Peyer's patch (tissue), 4 donors: ENCODE measurements at regions not wholly inside any gene's neighbourhood (a gene's known extent, or its start where the extent isn't known, plus 50 kb on each side); places are given as distances from the start of the nearest gene placed in this dataset.

ENCODE experiments used
- POLR2A ChIP-seq, 2 donors: fragments of 450-650 bp; IDR thresholded peaks; one replicate each; pipeline ENCODE4 v1.5.1; 2017; ENCODE audit warnings: antibody characterized with exemption in 2 of 2, mild to moderate bottlenecking in 2 of 2, moderate library complexity in 2 of 2
- TF ChIP-seq, protein P1 (sequence below), 6 experiments: fragments of 450-650 bp in 4 of 6; fragments of 200-600 bp in 2 of 6; sonication (generic) in 1 of 6; IDR thresholded peaks; one replicate each; pipeline ENCODE4 v1.5.1; 2017 to 2019; ENCODE audit warnings: antibody characterized with exemption in 6 of 6, mild to moderate bottlenecking in 3 of 6, moderate library complexity in 1 of 6

DNA sequence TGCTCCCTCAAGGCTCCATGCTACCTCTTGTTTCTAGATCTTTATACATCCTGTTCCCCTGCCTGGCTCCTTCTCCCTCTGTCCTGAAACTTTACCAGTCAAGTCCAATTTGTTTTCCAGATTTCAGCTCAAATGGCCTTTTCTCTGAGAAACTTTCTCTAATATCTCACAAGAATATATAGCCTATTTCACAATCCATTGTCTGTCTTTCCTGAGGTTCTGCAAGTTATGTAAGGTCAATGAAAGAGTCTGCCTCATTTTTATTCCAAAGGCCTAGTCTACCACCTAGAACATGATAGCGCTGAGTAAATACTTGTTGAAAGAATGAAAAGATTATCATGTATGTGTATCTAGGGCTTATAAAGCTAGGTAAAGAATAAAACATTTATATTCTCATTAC lies 348.8 kb downstream of the SPRY2 start:
- TF ChIP-seq, protein P1, sequence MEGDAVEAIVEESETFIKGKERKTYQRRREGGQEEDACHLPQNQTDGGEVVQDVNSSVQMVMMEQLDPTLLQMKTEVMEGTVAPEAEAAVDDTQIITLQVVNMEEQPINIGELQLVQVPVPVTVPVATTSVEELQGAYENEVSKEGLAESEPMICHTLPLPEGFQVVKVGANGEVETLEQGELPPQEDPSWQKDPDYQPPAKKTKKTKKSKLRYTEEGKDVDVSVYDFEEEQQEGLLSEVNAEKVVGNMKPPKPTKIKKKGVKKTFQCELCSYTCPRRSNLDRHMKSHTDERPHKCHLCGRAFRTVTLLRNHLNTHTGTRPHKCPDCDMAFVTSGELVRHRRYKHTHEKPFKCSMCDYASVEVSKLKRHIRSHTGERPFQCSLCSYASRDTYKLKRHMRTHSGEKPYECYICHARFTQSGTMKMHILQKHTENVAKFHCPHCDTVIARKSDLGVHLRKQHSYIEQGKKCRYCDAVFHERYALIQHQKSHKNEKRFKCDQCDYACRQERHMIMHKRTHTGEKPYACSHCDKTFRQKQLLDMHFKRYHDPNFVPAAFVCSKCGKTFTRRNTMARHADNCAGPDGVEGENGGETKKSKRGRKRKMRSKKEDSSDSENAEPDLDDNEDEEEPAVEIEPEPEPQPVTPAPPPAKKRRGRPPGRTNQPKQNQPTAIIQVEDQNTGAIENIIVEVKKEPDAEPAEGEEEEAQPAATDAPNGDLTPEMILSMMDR (IDR thresholded peaks at IDR 0.05) = no peak
- TF ChIP-seq POLR2A (IDR thresholded peaks at IDR 0.05) = no peak
